Activated CD4-positive, CD25-positive, alpha-beta regulatory T cell treated with anti-CD3 and anti-CD28 coated beads, Interleukin-2, amount 50 U/mL, for 24 hours (primary cell): ENCODE measurements at regions not wholly inside any gene's neighbourhood (a gene's known extent, or its start where the extent isn't known, plus 50 kb on each side); places are given as distances from the start of the nearest gene placed in this dataset.

Experiments
- ATAC-seq, 2 donors: fragments of 150-1000 bp; cut with Tn5 transposase; one replicate each; pipeline ENCODE4 v1.10.0; 2021; ENCODE audit warnings: mild to moderate bottlenecking in 1 of 2, moderate library complexity in 1 of 2

DNA sequence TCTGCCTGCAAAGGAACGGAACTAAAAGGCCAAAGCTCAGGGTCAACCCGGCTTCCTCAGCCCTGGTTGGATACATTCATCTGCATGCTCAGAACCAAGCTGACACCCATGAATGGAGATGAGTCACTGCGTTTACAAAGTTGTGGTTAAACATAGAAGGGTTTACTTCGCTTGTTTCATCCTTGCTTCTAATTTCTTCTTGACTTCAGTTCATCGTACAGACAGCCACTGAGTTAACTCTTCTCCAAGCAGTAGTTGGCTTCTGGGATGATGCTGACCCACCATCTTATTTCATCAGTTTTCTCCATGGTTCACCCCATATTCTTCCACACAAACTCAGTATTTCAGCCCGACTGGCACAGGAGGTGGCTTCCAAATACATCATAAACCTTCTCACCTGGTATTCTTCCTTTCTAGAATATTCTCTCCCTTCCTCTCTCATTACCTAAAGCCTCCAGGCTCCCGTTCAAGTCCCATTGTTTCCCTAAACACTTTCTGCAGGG, 166.3 kb upstream of the RNF32 start:
- no peak for ATAC-seq

DNA sequence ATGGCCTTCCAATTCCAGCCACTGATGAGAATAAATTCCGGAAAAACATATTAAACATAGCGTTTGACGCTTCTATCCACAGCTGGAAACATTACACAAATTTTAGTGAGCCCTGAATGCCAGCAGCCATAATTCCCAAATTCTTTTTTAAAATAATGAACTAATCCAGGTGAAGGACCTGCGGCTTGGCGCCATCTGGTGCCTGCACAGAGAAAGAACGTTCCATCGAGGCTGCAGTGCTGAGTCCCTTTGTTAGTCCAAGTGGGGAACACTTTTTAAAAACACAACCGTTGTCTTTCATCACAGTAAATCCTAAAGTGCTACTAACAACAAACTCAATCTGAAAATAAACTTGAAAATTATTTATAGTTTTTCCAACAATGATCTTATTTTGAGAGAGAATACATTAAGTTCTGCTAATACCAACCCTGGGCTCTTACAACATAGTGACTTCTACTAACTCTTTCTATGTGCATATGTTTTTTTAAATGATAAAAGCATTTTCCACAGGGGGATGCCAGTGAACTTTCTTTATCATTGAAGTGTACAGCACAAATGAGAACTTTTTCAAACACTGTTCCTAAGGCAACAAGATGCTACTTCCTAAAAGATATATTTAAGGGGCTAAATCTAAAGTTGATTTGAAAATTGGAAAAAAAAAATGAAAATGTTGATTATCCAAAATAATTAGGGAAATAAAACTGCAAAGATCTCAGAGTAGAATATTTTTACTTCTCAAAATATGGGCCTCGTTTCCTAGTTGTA, 166.9 kb upstream of the RNF32 start:
- ATAC-seq, result no peak

- no peak for ATAC-seq
Measured at GRCh38 chr7:156472267-156472666, 168.3 kb upstream of the RNF32 start.

- no peak for ATAC-seq
Measured at GRCh38 chr7:156470399-156471320, 169.9 kb upstream of the RNF32 start.

- ATAC-seq, result no peak
Measured at GRCh38 chr7:156466955-156467625, 173.5 kb upstream of the RNF32 start.

GRCh38 chr7:156466272-156466671, 174.3 kb upstream of the RNF32 start:
- no peak for ATAC-seq

- no peak for ATAC-seq
Measured at GRCh38 chr7:156465186-156465585, 175.4 kb upstream of the RNF32 start.

DNA sequence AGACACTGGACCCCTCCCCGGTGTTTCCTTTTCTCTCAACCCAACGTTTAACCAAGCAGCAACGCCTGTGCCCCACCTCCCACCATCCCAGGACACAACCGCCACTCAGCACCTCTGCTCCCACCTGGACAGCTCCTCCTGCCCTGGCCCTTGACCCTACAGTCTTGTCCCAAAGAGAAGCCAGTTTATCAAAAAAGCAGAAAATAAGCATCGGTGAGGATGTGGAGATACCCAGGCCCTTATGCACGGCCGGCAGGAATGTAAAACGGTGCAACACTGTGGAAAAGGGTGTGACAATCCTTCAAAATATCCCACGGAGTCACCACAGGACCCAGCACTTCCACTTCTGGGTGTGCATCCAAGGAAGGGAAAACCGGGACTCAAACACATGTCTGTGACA, 176.2 kb upstream of the RNF32 start:
- no peak for ATAC-seq

DNA sequence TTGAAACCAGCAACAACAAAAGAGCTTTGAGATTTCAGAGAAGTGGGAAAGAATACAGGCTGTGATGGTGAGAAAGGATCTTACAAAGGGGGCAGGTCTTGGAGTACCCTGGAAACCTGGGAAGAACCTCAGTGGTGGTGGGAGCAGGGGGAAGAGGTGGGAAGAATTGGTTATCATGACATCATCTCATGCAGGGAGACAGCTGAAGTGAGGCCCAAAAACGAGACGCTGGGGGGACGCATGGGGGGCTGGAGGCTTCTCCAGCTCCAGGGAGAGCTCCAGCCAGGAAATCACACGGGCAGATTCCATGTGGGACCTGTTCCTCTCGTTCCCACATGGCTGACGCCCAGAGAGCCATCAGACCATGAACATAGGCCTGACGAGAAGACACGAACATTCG, 177.3 kb upstream of the RNF32 start:
- ATAC-seq, result no peak

GRCh38 chr7:156461881-156462665, 178.5 kb upstream of the RNF32 start:
- no peak for ATAC-seq

DNA sequence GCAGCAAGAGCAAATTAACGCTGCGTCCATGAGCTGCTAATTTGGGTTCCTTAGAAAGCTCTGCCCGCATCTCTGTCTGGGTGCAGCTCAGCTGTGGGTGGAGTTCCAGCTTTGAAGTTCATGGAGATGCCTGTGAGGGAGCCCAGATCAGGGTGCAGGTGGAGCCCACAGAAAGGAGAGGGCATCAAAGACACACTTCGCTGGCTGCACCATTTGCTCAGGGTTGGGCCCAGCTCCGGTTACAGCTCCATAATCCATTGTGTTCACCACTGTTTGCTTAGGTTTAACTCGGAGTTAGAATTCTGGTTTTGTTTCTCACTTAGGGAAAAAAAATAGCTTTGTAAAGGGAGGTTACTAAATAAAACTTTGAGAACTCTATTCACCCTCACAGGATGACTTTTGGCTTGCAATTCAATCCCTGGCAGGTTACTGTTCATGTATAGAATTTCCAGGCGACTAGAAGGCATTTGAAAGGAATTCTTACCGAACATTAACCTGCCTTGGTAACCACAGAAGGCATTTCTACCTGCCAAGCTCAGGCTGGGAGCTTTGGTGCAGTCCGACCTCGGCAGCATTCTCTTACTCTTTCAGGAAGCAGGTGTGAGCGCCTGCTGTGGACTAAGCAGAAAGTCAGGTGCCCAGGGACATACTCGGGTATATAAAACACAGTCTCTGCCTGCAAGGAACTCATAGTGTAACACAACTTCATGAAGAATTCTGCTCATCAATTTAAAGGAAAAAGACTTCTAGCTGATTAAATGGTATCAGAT, 179.5 kb upstream of the RNF32 start:
- ATAC-seq, result no peak

- no peak for ATAC-seq
Measured at GRCh38 chr7:156459582-156459981, 181.0 kb upstream of the RNF32 start.

DNA sequence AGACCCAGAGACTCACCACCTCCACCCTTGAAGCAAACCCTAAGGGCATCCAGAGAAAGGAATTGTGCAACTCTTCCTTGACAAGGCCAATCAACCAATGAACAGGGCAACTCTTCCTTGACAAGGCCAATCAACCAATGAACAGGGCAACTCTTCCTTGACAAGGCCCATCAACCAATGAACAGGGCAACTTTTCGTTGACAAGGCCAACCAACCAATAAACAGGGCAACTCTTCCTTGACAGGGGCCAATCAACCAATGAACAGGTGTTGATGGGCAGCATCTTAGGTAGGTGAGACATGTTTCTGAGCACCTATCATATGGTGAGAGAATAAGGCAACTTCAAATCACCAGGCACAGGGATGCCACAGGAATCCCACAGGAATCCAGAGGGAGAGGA, 181.5 kb upstream of the RNF32 start:
- no peak for ATAC-seq

- ATAC-seq, result no peak
Measured at GRCh38 chr7:156458011-156458410, 182.6 kb upstream of the RNF32 start.

- ATAC-seq, result no peak
Measured at GRCh38 chr7:156456503-156457115, 184.0 kb upstream of the RNF32 start.

DNA sequence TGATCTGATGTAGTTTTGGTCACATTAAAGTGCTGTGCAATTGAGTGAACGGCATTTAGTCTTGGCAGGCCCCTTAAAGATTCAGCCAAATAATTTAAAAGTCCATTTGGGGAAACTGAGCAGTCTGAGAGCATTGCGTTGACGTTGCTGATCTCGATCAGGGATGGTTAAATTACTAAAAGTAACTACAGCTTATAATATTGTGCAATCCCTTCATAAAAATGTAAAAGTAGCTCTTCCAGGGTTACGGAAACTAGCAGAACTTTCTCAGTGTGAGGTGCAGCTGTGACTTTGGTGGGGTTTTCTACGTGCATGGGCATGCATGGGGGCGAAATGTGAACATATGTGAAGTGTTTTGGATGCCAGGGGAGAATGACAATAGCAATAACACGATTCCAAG, 184.5 kb upstream of the RNF32 start:
- no peak for ATAC-seq

DNA sequence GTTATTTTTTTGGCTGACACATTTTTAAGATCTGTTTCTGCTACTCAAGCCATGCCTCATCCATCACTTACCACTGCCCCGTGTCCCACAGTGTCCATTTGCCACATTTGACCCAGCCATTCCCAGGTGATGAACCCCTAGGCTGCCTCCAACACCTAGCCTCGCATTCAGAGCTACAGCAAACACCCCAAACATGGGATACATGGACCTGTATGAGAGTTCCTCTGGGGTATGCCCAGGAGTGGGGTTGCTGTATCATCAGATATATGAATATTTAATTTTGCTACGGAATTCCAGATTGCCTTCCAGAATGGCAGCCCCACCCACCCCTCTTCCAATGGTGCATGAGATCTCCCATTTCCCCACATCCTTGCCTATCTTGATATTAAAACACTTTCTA, 190.1 kb upstream of the RNF32 start:
- no peak for ATAC-seq

- no peak for ATAC-seq
Measured at GRCh38 chr7:156448918-156449317, 191.7 kb upstream of the RNF32 start.

- ATAC-seq, result no peak
Measured at GRCh38 chr7:156446990-156447389, 193.6 kb upstream of the RNF32 start.

DNA sequence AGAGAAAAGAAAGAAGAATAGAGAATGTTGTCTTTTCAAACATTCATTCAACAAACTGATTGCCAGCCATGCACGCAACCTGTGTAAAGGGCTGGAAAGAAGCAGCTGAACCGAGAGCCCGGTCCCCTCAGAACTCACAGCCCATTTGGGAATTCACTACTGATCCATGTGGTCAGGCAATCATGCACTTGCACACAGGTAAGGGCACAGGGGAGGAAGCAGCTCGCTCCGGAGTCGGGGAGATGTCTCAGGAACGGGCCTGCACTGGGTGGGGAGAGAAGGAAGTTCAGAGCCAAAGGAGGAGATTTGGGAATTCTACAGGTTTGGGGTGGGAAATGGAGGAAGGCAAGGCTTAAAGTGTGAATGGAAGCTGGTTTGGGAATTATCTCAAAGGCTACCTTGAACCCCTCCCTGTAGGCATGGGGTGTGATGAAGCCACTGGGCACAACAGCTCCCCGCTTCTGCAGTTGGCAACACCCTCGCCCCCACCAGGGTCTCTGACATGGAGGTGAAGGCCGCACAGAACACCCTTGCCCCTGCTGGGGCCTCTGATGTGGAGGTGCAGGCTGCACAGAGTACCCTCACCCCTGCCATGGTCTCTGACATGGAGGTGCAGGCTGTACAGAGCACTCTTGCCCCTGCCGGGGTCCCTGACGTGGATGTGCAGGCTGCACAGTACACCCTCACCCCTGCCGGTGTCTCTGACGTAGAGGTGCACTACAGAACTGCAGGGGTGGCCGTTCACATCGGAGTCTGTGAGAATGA, 194.4 kb upstream of the RNF32 start:
- ATAC-seq, result no peak
